GM21717 (cell line): ENCODE measurements at regions not wholly inside any gene's neighbourhood (a gene's known extent, or its start where the extent isn't known, plus 50 kb on each side); places are given as distances from the start of the nearest gene placed in this dataset.

Experiments used
- ATAC-seq: cut with Tn5 transposase; IDR thresholded peaks from one replicate; pipeline ENCODE4 v1.9.1; 2021; ENCODE audit warnings: mild to moderate bottlenecking, moderate library complexity; ENCODE audit not compliant: unreplicated experiment

DNA sequence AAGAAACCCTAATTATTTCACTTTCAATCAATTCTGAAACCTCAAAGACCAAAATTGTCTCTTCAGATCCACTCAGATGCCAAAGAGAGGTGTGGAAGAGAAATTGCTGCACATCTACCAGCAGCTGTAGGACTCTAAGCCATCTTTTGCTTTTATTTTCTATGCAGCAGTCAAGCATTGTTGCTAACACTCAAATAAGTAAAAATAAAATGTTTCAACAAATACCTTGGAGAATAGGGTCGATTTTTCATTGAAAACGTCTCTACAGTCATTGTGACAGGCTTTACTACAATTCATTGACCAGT, 66.4 kb upstream of the CFAP20DC start:
- ATAC-seq: peak; percentile 56

- ATAC-seq: peak; percentile 41
Measured at GRCh38 chr3:59115364-59116232, 65.8 kb upstream of the CFAP20DC start.

DNA sequence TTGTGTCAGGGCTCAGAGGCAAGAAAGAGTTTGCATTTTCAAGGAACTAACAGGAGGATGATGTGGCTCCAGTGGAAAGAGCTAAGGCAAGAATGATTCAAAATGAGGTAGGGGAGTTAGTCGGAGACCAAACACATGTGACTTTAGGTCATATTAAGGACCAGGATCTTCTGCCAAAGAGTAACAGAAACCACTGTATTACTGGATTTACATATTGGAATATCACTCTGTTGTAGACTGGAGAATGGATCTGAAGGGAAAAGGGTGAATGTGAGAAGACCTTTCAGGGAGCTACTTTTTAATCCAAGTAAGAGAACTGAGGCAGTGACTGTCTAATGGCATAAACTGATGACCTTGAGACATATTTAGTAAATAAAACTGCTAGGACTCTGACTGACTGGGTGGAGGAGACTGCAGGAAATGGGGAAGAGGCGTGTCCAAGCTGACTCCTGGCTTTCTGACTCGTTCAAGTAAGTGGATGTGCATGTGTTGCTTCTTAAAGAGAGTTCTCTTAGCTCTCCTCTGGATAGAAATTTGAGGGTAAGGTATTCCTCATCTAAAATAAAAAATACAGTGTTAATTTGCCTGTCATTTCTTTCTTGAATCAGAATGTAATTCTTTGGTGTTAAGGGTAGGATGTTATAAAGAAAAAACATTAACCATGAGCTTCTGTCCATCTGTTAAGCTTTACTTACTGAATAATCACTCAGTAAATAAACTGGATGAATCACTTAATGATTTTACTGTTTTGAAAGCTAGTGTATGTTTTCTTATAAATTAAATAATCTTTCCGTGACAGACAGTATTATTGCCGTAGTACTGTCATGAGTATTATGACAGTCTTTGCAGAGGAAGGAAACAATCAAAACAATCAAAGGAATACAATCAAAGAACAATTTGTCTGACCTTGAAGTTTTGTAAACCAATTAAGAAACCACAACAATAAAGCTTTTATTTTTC, 58.3 kb upstream of the CFAP20DC start:
- ATAC-seq: no peak

GRCh38 chr3:59106085-59106648, 56.3 kb upstream of the CFAP20DC start:
- ATAC-seq: no peak

DNA sequence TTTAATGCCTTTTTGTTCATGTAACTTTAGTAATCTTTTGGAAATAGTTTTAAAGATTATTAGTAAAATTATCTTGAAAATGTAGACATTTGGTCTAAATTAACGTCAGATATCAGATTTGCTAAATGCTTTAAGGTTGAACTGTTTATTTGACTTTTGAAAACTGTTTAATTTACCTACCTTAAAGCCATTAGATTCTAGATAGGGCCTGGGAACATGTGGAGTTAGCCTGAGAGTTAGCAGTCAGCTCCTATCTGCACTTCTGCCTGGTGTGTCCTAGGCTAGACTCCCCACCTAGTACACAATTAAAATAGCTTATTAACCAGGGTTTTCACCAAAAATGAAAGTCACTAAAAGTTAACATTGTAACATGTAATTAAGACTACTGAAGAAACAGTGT, 53.7 kb upstream of the CFAP20DC start:
- no peak for ATAC-seq

- ATAC-seq: no peak
Measured at GRCh38 chr3:59101231-59101736, 51.5 kb upstream of the CFAP20DC start.
